NCI-H1436 (cell line): ENCODE measurements at regions not wholly inside any gene's neighbourhood (a gene's known extent, or its start where the extent isn't known, plus 50 kb on each side); places are given as distances from the start of the nearest gene placed in this dataset.
"Not testable (repeated sequence)": the region's sequence is repeated elsewhere in the genome, so short reads cannot be mapped to it uniquely, and the experiment has no call there.

Experiments
- DNase-seq: peaks from one replicate; lab custom pipeline; 2025; lab: John Stamatoyannopoulos, UW

GRCh38 chr9:28471261-28471660, 898.0 kb upstream of the C9orf72 start:
- DNase-seq = no peak

GRCh38 chr9:28487561-28487960, 914.3 kb upstream of the C9orf72 start:
- DNase-seq = no peak

- DNase-seq = no peak
Observed at GRCh38 chr9:28491121-28491520, 917.8 kb upstream of the C9orf72 start.

GRCh38 chr9:28498168-28498567, 924.9 kb upstream of the C9orf72 start:
- DNase-seq = not testable (repeated sequence)

- DNase-seq = no peak
Observed at GRCh38 chr9:28502189-28502588, 928.9 kb upstream of the C9orf72 start.

GRCh38 chr9:28502741-28503140, 929.5 kb upstream of the C9orf72 start:
- DNase-seq = no peak

GRCh38 chr9:28503573-28503972, 930.3 kb upstream of the C9orf72 start:
- DNase-seq = no peak

GRCh38 chr9:28518439-28518838, 945.2 kb upstream of the C9orf72 start:
- DNase-seq = no peak

GRCh38 chr9:28524309-28524708, 951.0 kb upstream of the C9orf72 start:
- DNase-seq = not testable (repeated sequence)

GRCh38 chr9:28528049-28528448, 954.8 kb upstream of the C9orf72 start:
- DNase-seq = no peak

GRCh38 chr9:28538132-28538531, 964.9 kb upstream of the C9orf72 start:
- DNase-seq = no peak

GRCh38 chr9:28539434-28540070, 966.3 kb upstream of the C9orf72 start:
- no peak for DNase-seq

GRCh38 chr9:28542928-28543327, 969.6 kb upstream of the C9orf72 start:
- no peak for DNase-seq

GRCh38 chr9:28547527-28547926, 974.2 kb upstream of the C9orf72 start:
- no peak for DNase-seq

- no peak for DNase-seq
Observed at GRCh38 chr9:28563291-28563934, 990.1 kb upstream of the C9orf72 start.

GRCh38 chr9:28583832-28584231, 1010.6 kb upstream of the C9orf72 start:
- no peak for DNase-seq

- DNase-seq = no peak
Observed at GRCh38 chr9:28584542-28584941, 1011.3 kb upstream of the C9orf72 start.

- no peak for DNase-seq
Observed at GRCh38 chr9:28587052-28587451, 1013.8 kb upstream of the C9orf72 start.

- no peak for DNase-seq
Observed at GRCh38 chr9:28598408-28598807, 1025.1 kb upstream of the C9orf72 start.

GRCh38 chr9:28600226-28600625, 1026.9 kb upstream of the C9orf72 start:
- no peak for DNase-seq

GRCh38 chr9:28607843-28608242, 1034.6 kb upstream of the C9orf72 start:
- no peak for DNase-seq

- no peak for DNase-seq
Observed at GRCh38 chr9:28610339-28610738, 1037.1 kb upstream of the C9orf72 start.

- no peak for DNase-seq
Observed at GRCh38 chr9:28616310-28616709, 1043.0 kb upstream of the C9orf72 start.

- DNase-seq = no peak
Observed at GRCh38 chr9:28620011-28620410, 1046.7 kb upstream of the C9orf72 start.
